HepG2 (cell line): ENCODE measurements at regions not wholly inside any gene's neighbourhood (a gene's known extent, or its start where the extent isn't known, plus 50 kb on each side); places are given as distances from the start of the nearest gene placed in this dataset.

Experiments used
- ATAC-seq: fragments of 200-7000 bp; cut with Tn5 transposase; 3 replicates; pipeline ENCODE4 v1.9.1; 2020; ENCODE audit warnings: mild to moderate bottlenecking, moderate library complexity
- BruUV-seq: library from RNA; stranded (reverse); fragments of 400-500 nt; replicated peaks from 2 replicates; lab custom pipeline; 2021; lab: Mats Ljungman, UMichigan
- CTCF ChIA-PET: fragments of 300-600 bp; formaldehyde crosslinking; extraction: SDS; loops from one replicate; lab custom pipeline; 2021; ENCODE audit warnings: low total read pairs, inconsistent platforms, low intra/inter-chr PET ratio; lab: Yijun Ruan, JAX
- POLR2A ChIA-PET: fragments of 350-600 bp; sonication (Branson Sonifier 250); formaldehyde crosslinking; loops from one replicate; lab custom pipeline; 2020; ENCODE audit warnings: antibody characterized with exemption, inconsistent platforms; lab: Yijun Ruan, JAX
- DNase-seq: peaks from one replicate; pipeline ENCODE4 v3.0.0-alpha.2; 2015; ENCODE audit warnings: low spot score
- FAIRE-seq: peaks from 3 replicates; lab custom pipeline; 2011; peaks lifted over from hg19 to GRCh38; lab: Jason Lieb, UNC
- H2AFZ ChIP-seq: one replicate; pipeline ENCODE4 v1.6.1; 2011; ENCODE audit warnings: low read length, inconsistent platforms
- H3K27ac ChIP-seq: fragments of 300-600 bp; 3 replicates; pipeline ENCODE4 v1.8.0; 2011; ENCODE audit warnings: mixed run types, mild to moderate bottlenecking, mixed read lengths, low read length, inconsistent platforms; ENCODE audit not compliant: insufficient read depth; ENCODE audit errors: extremely low read length
- H3K27me3 ChIP-seq, 2 experiments: fragments of 200-600 bp in 1 of 2; 2 replicates in 1 of 2; 3 replicates in 1 of 2; pipeline versions ENCODE4 v1.6.0 to v1.8.0; 2011; ENCODE audit warnings: low read length in 2 of 2, mild to moderate bottlenecking in 2 of 2, moderate library complexity in 2 of 2, inconsistent platforms in 1 of 2; ENCODE audit not compliant: insufficient read depth in 2 of 2, control insufficient read depth in 1 of 2
- H3K36me3 ChIP-seq, 2 experiments: fragments of 200-600 bp in 1 of 2; replicated peaks in 1 of 2; 2 replicates in 1 of 2; 3 replicates in 1 of 2; pipeline versions ENCODE4 v1.5.1 to v1.8.0; 2011; ENCODE audit warnings: low read length in 2 of 2, inconsistent platforms in 1 of 2; ENCODE audit not compliant: insufficient read depth in 2 of 2, control insufficient read depth in 1 of 2
- H3K4me1 ChIP-seq: 2 replicates; pipeline ENCODE4 v1.5.1; 2012; ENCODE audit warnings: low read length, inconsistent platforms; ENCODE audit not compliant: insufficient read depth
- H3K4me2 ChIP-seq: 2 replicates; pipeline ENCODE4 v1.6.0; 2011; ENCODE audit warnings: low read depth, low read length, inconsistent platforms
- H3K4me3 ChIP-seq, 3 experiments: fragments of 200-600 bp in 1 of 3; sonication (generic), shearing (Covaris generic) in 1 of 3; replicated peaks in 1 of 3; 2 replicates each; pipeline ENCODE4 v1.5.1; 2011 to 2016; ENCODE audit warnings: low read length in 3 of 3, inconsistent platforms in 2 of 3, low read depth in 2 of 3, mild to moderate bottlenecking in 2 of 3, control low read depth in 1 of 3, mixed read lengths in 1 of 3; ENCODE audit not compliant: insufficient read depth in 1 of 3
- H3K79me2 ChIP-seq: one replicate; pipeline ENCODE4 v1.6.1; 2011; ENCODE audit warnings: low read length, inconsistent platforms; ENCODE audit not compliant: insufficient read depth
- H3K9ac ChIP-seq: 2 replicates; pipeline ENCODE4 v1.6.0; 2011; ENCODE audit warnings: mild to moderate bottlenecking, low read depth, low read length, inconsistent platforms; ENCODE audit not compliant: insufficient read depth
- H3K9me3 ChIP-seq: 2 replicates; pipeline ENCODE4 v1.5.1; 2012; ENCODE audit warnings: mild to moderate bottlenecking, low read length
- H4K20me1 ChIP-seq: 2 replicates; pipeline ENCODE4 v1.6.0; 2011; ENCODE audit warnings: inconsistent platforms, mild to moderate bottlenecking, low read length, moderate library complexity; ENCODE audit not compliant: insufficient read depth
- HOMEZ ChIP-seq: IDR thresholded peaks from 2 replicates; pipeline ENCODE4 v1.6.1; 2016; ENCODE audit warnings: low read depth
- MBD4 ChIP-seq: IDR thresholded peaks from 2 replicates; pipeline ENCODE4 v1.6.1; 2012; ENCODE audit warnings: low read length, inconsistent platforms, borderline replicate concordance
- MED1 ChIP-seq: sonication (generic); formaldehyde crosslinking; IDR thresholded peaks from 2 replicates; pipeline ENCODE4 v1.4.0; 2020; ENCODE audit warnings: missing genetic modification reagents
- NFE2 ChIP-seq: sonication (generic); formaldehyde crosslinking; IDR thresholded peaks from 2 replicates; pipeline ENCODE4 v1.4.0; 2020; ENCODE audit warnings: missing genetic modification reagents
- NFE2L1 ChIP-seq: sonication (generic); formaldehyde crosslinking; IDR thresholded peaks from 2 replicates; pipeline ENCODE4 v1.4.0; 2020; ENCODE audit warnings: missing genetic modification reagents, mild to moderate bottlenecking, borderline replicate concordance
- TCF7L2 ChIP-seq: IDR thresholded peaks from 2 replicates; pipeline ENCODE4 v1.6.1; 2011; ENCODE audit warnings: mild to moderate bottlenecking, low read depth, low read length, moderate library complexity
- ZBTB39 ChIP-seq: sonication (generic); formaldehyde crosslinking; IDR thresholded peaks from 2 replicates; pipeline ENCODE4 v1.5.0; 2020; ENCODE audit warnings: missing genetic modification reagents
- ZNF24 ChIP-seq: fragments of 450-650 bp; IDR thresholded peaks from 2 replicates; pipeline ENCODE4 v1.6.1; 2017; ENCODE audit warnings: antibody characterized with exemption, mild to moderate bottlenecking
- ZNF431 ChIP-seq: sonication (generic); formaldehyde crosslinking; IDR thresholded peaks from 2 replicates; pipeline ENCODE4 v1.9.0; 2022; ENCODE audit warnings: missing genetic modification reagents, low read depth, mild to moderate bottlenecking, borderline replicate concordance
- ZNF562 ChIP-seq: sonication (generic); formaldehyde crosslinking; IDR thresholded peaks from 2 replicates; pipeline ENCODE4 v1.8.0; 2022; ENCODE audit warnings: missing genetic modification reagents, borderline replicate concordance
- ZNF639 ChIP-seq: conservative IDR thresholded peaks from 2 replicates; pipeline ENCODE4 v1.6.1; 2018; ENCODE audit warnings: missing genetic modification reagents
- ZNF772 ChIP-seq: sonication (generic); formaldehyde crosslinking; IDR thresholded peaks from 2 replicates; pipeline ENCODE4 v1.5.0; 2020; ENCODE audit warnings: mild to moderate bottlenecking, missing genetic modification reagents
- ZNF850 ChIP-seq: sonication (generic); formaldehyde crosslinking; conservative IDR thresholded peaks from 2 replicates; pipeline ENCODE4 v1.9.0; 2021; ENCODE audit warnings: mild to moderate bottlenecking, missing genetic modification reagents
- WGBS: methylation state at CpG from one replicate; pipeline ENCODE4 v1.1.6; 2017; ENCODE audit warnings: low lambda C conversion rate; 5-methylcytosine and 5-hydroxymethylcytosine counted together
- in situ Hi-C: cut with HindIII; loops from 2 replicates; pipeline ENCODE4 v1.10.0; 2017; ENCODE audit warnings: low pct_unique_long_range_greater_than_20kb; ENCODE audit not compliant: extremely low pct_ligation_motif_present
- intact Hi-C: fragments of 100-400 bp; cut with micrococcal nuclease; formaldehyde crosslinking; loops from one replicate; pipeline ENCODE4 v1.10.0; 2022; ENCODE audit not compliant: unreplicated experiment

GRCh38 chr14:104524726-104525125, 54.8 kb upstream of the C14orf180 start:
- ChIA-PET CTCF (no interaction called here), POLR2A (no interaction called here)
- H4K20me1 ChIP-seq: no peaks in the 10 kb centered on the region
- no peaks in the 10 kb centered on the region for H3K36me3 ChIP-seq
- FAIRE-seq (no peak), ATAC-seq (no peak), DNase-seq (no peak)
- H3K4me1 ChIP-seq: no peaks in the 10 kb centered on the region
- 0% methylated on average over 5 of the region's 9 CpGs for WGBS
- H3K79me2 ChIP-seq: no peaks in the 10 kb centered on the region
- no TSS peak for BruUV-seq
- no peaks in the 10 kb centered on the region; a peak in 3 of 5 replicates for H3K27me3 ChIP-seq
- no peak overlapping the region for H3K27ac ChIP-seq
- H3K4me3 ChIP-seq: no peak overlapping the region
- H3K9ac ChIP-seq: no peak overlapping the region
- intact Hi-C loops (no loop called here), in situ Hi-C loops (no loop called here)
- no peak overlapping the region for H2AFZ ChIP-seq
- H3K4me2 ChIP-seq: no peak overlapping the region
- peaks cover 19% of the 10 kb centered on the region for H3K9me3 ChIP-seq
- TF ChIP-seq NFE2: no peak
- no peak for TF ChIP-seq TCF7L2
- no peak for TF ChIP-seq ZNF772 (CRISPR knock-in tag)
- no peak for TF ChIP-seq ZNF850 (CRISPR knock-in tag)
- no peak for TF ChIP-seq HOMEZ (CRISPR knock-in tag)
- no peak for TF ChIP-seq MED1 (CRISPR knock-in tag)
- no peak for TF ChIP-seq ZNF431 (CRISPR knock-in tag)
- TF ChIP-seq ZNF562: no peak
- no peak for TF ChIP-seq MBD4
- TF ChIP-seq NFE2L1 (CRISPR knock-in tag): no peak
- no peak for TF ChIP-seq ZNF639 (CRISPR knock-in tag)
- TF ChIP-seq ZBTB39 (CRISPR knock-in tag): no peak
- no peak for TF ChIP-seq ZNF24
